ENCODE measurements at regions not wholly inside any gene's neighbourhood (a gene's known extent, or its start where the extent isn't known, plus 50 kb on each side); places are given as distances from the start of the nearest gene placed in this dataset.
"Not testable (repeated sequence)": the region's sequence is repeated elsewhere in the genome, so short reads cannot be mapped to it uniquely, and the experiment has no call there.

- H3K9me3 ChIP-seq (replicated peaks): peaks cover 8% of the 10 kb centered on the region
- H3K36me3 ChIP-seq: no peaks in the 10 kb centered on the region
- intact Hi-C loops (cut with micrococcal nuclease): no loop called here
- H3K4me1 ChIP-seq: no peaks in the 10 kb centered on the region
- no peak overlapping the region for H3K27ac ChIP-seq (replicated peaks)
- no peak for TF ChIP-seq CTCF (IDR thresholded peaks at IDR 0.05; ENCODE audit: borderline replicate concordance)
- DNase-seq: no peak
- no peak overlapping the region for H3K4me3 ChIP-seq
- no peaks in the 10 kb centered on the region for H3K27me3 ChIP-seq (ENCODE audit: low read depth)
Observed at GRCh38 chr12:23368590-23368989, 580.9 kb downstream of the SOX5 start.

GRCh38 chr12:23375621-23376020 is 573.8 kb downstream of the SOX5 start:
- TF ChIP-seq CTCF (IDR thresholded peaks at IDR 0.05; ENCODE audit: borderline replicate concordance): no peak
- no peaks in the 10 kb centered on the region for H3K27me3 ChIP-seq (ENCODE audit: low read depth)
- no peak overlapping the region for H3K4me3 ChIP-seq
- no peak overlapping the region for H3K27ac ChIP-seq (replicated peaks)
- no peak for DNase-seq
- intact Hi-C loops (cut with micrococcal nuclease): no loop called here
- H3K36me3 ChIP-seq: no peaks in the 10 kb centered on the region
- H3K9me3 ChIP-seq (replicated peaks): peaks cover 66% of the 10 kb centered on the region
- H3K4me1 ChIP-seq: no peaks in the 10 kb centered on the region

GRCh38 chr12:23376238-23376637 is 573.2 kb downstream of the SOX5 start:
- no peaks in the 10 kb centered on the region for H3K27me3 ChIP-seq (ENCODE audit: low read depth)
- intact Hi-C loops (cut with micrococcal nuclease): no loop called here
- peaks cover 73% of the 10 kb centered on the region for H3K9me3 ChIP-seq (replicated peaks)
- H3K4me1 ChIP-seq: no peaks in the 10 kb centered on the region
- no peaks in the 10 kb centered on the region for H3K36me3 ChIP-seq
- DNase-seq: no peak
- H3K4me3 ChIP-seq: no peak overlapping the region
- TF ChIP-seq CTCF (IDR thresholded peaks at IDR 0.05; ENCODE audit: borderline replicate concordance): no peak
- no peak overlapping the region for H3K27ac ChIP-seq (replicated peaks)

GRCh38 chr12:23380419-23381100 is 568.9 kb downstream of the SOX5 start:
- Histone ChIP-seq H3K36me3 (no peaks in the 10 kb centered on the region), H3K27me3 (ENCODE audit: low read depth) (no peaks in the 10 kb centered on the region), H3K27ac (replicated peaks) (no peak overlapping the region), H3K9me3 (replicated peaks) (peaks cover 65% of the 10 kb centered on the region), H3K4me3 (no peak overlapping the region), H3K4me1 (no peaks in the 10 kb centered on the region)
- no peak for TF ChIP-seq CTCF (IDR thresholded peaks at IDR 0.05; ENCODE audit: borderline replicate concordance)
- intact Hi-C loops (cut with micrococcal nuclease): no loop called here
- DNase-seq: no peak

- H3K4me1 ChIP-seq; H3K9me3 ChIP-seq (replicated peaks); intact Hi-C loops (cut with micrococcal nuclease); H3K4me3 ChIP-seq; H3K36me3 ChIP-seq; H3K27ac ChIP-seq (replicated peaks); DNase-seq; H3K27me3 ChIP-seq (ENCODE audit: low read depth): not testable (repeated sequence)
Observed at GRCh38 chr12:23388898-23389297, 560.6 kb downstream of the SOX5 start.

GRCh38 chr12:23389315-23389714 is 560.2 kb downstream of the SOX5 start:
- intact Hi-C loops (cut with micrococcal nuclease): not testable (repeated sequence)

More at GRCh38 chr12:23389315-23389714, 560.2 kb downstream of the SOX5 start:
- H3K27me3 ChIP-seq (ENCODE audit: low read depth); H3K27ac ChIP-seq (replicated peaks); H3K4me3 ChIP-seq; H3K9me3 ChIP-seq (replicated peaks); H3K4me1 ChIP-seq; DNase-seq; H3K36me3 ChIP-seq: not testable (repeated sequence)

Measured in left ventricle myocardium inferior (tissue), 1 donor.